K562 (cell line): ENCODE measurements at regions not wholly inside any gene's neighbourhood (a gene's known extent, or its start where the extent isn't known, plus 50 kb on each side); places are given as distances from the start of the nearest gene placed in this dataset.

Experiments used
- ATAC-seq: fragments of 200-7000 bp; cut with Tn5 transposase; 3 replicates; pipeline ENCODE4 v1.9.1; 2020; ENCODE audit warnings: moderate library complexity
- BruUV-seq: library from RNA; stranded (reverse); fragments of 400-500 nt; replicated peaks from 2 replicates; lab custom pipeline; 2021; lab: Mats Ljungman, UMichigan
- CTCF ChIA-PET: fragments of 300-600 bp; formaldehyde crosslinking; extraction: SDS; loops from one replicate; lab custom pipeline; 2021; ENCODE audit warnings: low intra/inter-chr PET ratio; lab: Yijun Ruan, JAX
- POLR2A ChIA-PET: fragments of 300-600, 350-650 bp; sonication (Branson Sonifier 250); formaldehyde crosslinking; extraction: SDS; loops from one replicate; lab custom pipeline; 2021; ENCODE audit warnings: antibody characterized with exemption, inconsistent platforms; lab: Yijun Ruan, JAX
- DNase-seq, 4 experiments: peaks; one replicate each; pipeline versions ENCODE4 v3.0.0 to v3.0.0-alpha.2; 2011 to 2018; ENCODE audit warnings: low spot score in 3 of 4, mixed read lengths in 3 of 4; ENCODE audit errors: extremely low read depth in 1 of 4
- FAIRE-seq: peaks from 2 replicates; lab custom pipeline; 2011; peaks lifted over from hg19 to GRCh38; lab: Jason Lieb, UNC
- H2AFZ ChIP-seq: 2 replicates; pipeline ENCODE4 v1.6.0; 2011; ENCODE audit warnings: low read depth, low read length, control low read depth, inconsistent platforms
- H3K27ac ChIP-seq: fragments of 200-600 bp; 3 replicates; pipeline ENCODE4 v1.8.0; 2011; ENCODE audit warnings: low read depth, mild to moderate bottlenecking, control low read depth, inconsistent platforms, low read length, moderate library complexity, mixed read lengths; ENCODE audit errors: extremely low read depth
- H3K27me3 ChIP-seq, 2 experiments: fragments of 300-600 bp in 1 of 2; 2 replicates in 1 of 2; 3 replicates in 1 of 2; pipeline versions ENCODE4 v1.6.0 to v1.8.0; 2011; ENCODE audit warnings: inconsistent platforms in 2 of 2, low read length in 2 of 2, mild to moderate bottlenecking in 1 of 2, mixed read lengths in 1 of 2, moderate library complexity in 1 of 2; ENCODE audit not compliant: control insufficient read depth in 2 of 2, insufficient read depth in 2 of 2
- H3K36me3 ChIP-seq: fragments of 300-600 bp; 3 replicates; pipeline ENCODE4 v1.8.0; 2011; ENCODE audit warnings: mild to moderate bottlenecking, low read length, inconsistent platforms; ENCODE audit not compliant: control insufficient read depth, insufficient read depth
- H3K4me1 ChIP-seq, 2 experiments: fragments of 200-600 bp in 1 of 2; replicated peaks in 1 of 2; 2 replicates in 1 of 2; 3 replicates in 1 of 2; pipeline versions ENCODE4 v1.5.1 to v1.8.0; 2011; ENCODE audit warnings: inconsistent platforms in 2 of 2, low read length in 2 of 2, mild to moderate bottlenecking in 1 of 2, mixed read lengths in 1 of 2, moderate library complexity in 1 of 2; ENCODE audit not compliant: control insufficient read depth in 2 of 2, insufficient read depth in 2 of 2
- H3K4me2 ChIP-seq: 2 replicates; pipeline ENCODE4 v1.6.1; 2011; ENCODE audit warnings: low read length, control low read depth, inconsistent platforms, mixed read lengths; ENCODE audit not compliant: insufficient read depth
- H3K4me3 ChIP-seq: fragments of 200-600 bp; sonication (generic), shearing (Covaris generic); 2 replicates; pipeline ENCODE4 v1.5.1; 2016; ENCODE audit warnings: control low read depth, inconsistent platforms
- H3K79me2 ChIP-seq: fragments of 200-600 bp; 3 replicates; pipeline ENCODE4 v1.8.0; 2011; ENCODE audit warnings: low read length, inconsistent platforms; ENCODE audit not compliant: control insufficient read depth, insufficient read depth
- H3K9ac ChIP-seq, 2 experiments: 2 replicates each; pipeline versions ENCODE4 v1.6.0 to v1.6.1; 2011; ENCODE audit warnings: low read depth in 2 of 2, low read length in 2 of 2, control low read depth in 1 of 2, inconsistent platforms in 1 of 2, mild to moderate bottlenecking in 1 of 2, mixed read lengths in 1 of 2; ENCODE audit not compliant: insufficient read depth in 1 of 2
- H3K9me1 ChIP-seq: one replicate; pipeline ENCODE4 v1.6.0; 2011; ENCODE audit warnings: inconsistent platforms, mild to moderate bottlenecking, low read length, moderate library complexity; ENCODE audit not compliant: control insufficient read depth, insufficient read depth
- H3K9me3 ChIP-seq: replicated peaks from 2 replicates; pipeline ENCODE4 v1.5.1; 2011; ENCODE audit warnings: low read depth, low read length, inconsistent platforms; ENCODE audit not compliant: control insufficient read depth, insufficient read depth
- H4K20me1 ChIP-seq: replicated peaks from 2 replicates; pipeline ENCODE4 v1.6.1; 2011; ENCODE audit warnings: low read length, inconsistent platforms, mixed read lengths; ENCODE audit not compliant: control insufficient read depth, insufficient read depth
- AFF1 ChIP-seq, 2 experiments: fragments of 450-650 bp; IDR thresholded peaks; 2 replicates each; pipeline ENCODE4 v1.6.1; 2018; ENCODE audit warnings: mild to moderate bottlenecking in 2 of 2, low read depth in 1 of 2; ENCODE audit not compliant: partially characterized antibody in 2 of 2
- ARID4B ChIP-seq: sonication (generic); formaldehyde crosslinking; IDR thresholded peaks from 2 replicates; pipeline ENCODE4 v1.8.0; 2022; ENCODE audit warnings: mild to moderate bottlenecking, missing genetic modification reagents
- WGBS: fragments of 100-300 bp; shearing (Covaris generic); methylation state at CpG from one replicate; pipeline ENCODE4 v1.1.6; 2016; ENCODE audit warnings: low coverage, mixed read lengths; ENCODE audit not compliant: insufficient coverage; ENCODE audit errors: missing lambda C conversion rate; 5-methylcytosine and 5-hydroxymethylcytosine counted together
- in situ Hi-C: fragments of 300-500 bp; cut with MboI; formaldehyde crosslinking; loops from 4 replicates; pipeline ENCODE4 v1.15.0; 2018; ENCODE audit warnings: inconsistent platforms, mixed read lengths
- intact Hi-C: fragments of 100-400 bp; cut with micrococcal nuclease; formaldehyde crosslinking; loops from 2 replicates; pipeline ENCODE4 v1.14.2; 2022

- no peak for ATAC-seq
- Histone ChIP-seq H3K4me1 (no peaks in the 10 kb centered on the region), H3K36me3 (no peaks in the 10 kb centered on the region), H3K9me1 (no peaks in the 10 kb centered on the region), H3K27me3 (no peaks in the 10 kb centered on the region; a peak in 1 of 5 replicates), H3K4me3 (no peak overlapping the region), H3K27ac (no peak overlapping the region), H3K79me2 (no peaks in the 10 kb centered on the region), H3K4me2 (no peak overlapping the region), H4K20me1 (no peaks in the 10 kb centered on the region), H3K9me3 (no peaks in the 10 kb centered on the region), H2AFZ (no peak overlapping the region), H3K9ac (no peak overlapping the region)
- no peak for FAIRE-seq
- TF ChIP-seq ARID4B (CRISPR knock-in tag) (no peak), AFF1 (IDR thresholded peaks at IDR 0.05; ENCODE audit: low read depth in 1 of 2, partially characterized antibody in 2 of 2) (no peak)
- no TSS peak for BruUV-seq
- in situ Hi-C loops, result no loop called here
- ChIA-PET CTCF (no interaction called here), POLR2A (no interaction called here)
- intact Hi-C loops, result no loop called here
- no peak for DNase-seq
- WGBS, result 0% methylated on average over 3 of the region's 3 CpGs
Observed at GRCh38 chr10:131585761-131586160, 274.2 kb upstream of the TCERG1L start.
